SK-N-SH (cell line): ENCODE measurements at regions not wholly inside any gene's neighbourhood (a gene's known extent, or its start where the extent isn't known, plus 50 kb on each side); places are given as distances from the start of the nearest gene placed in this dataset.

Experiments used
- EZH2phosphoT487 ChIP-seq: fragments of 200-600 bp; sonication (generic); IDR thresholded peaks from 2 replicates; pipeline ENCODE4 v1.6.1; 2017; ENCODE audit warnings: low read depth, mixed run types, mild to moderate bottlenecking, antibody characterized with exemption, moderate library complexity, borderline replicate concordance
- POLR2AphosphoS5 ChIP-seq: IDR thresholded peaks from 2 replicates; pipeline ENCODE4 v1.6.1; 2012; ENCODE audit warnings: low read depth, low read length
- RCOR1 ChIP-seq: fragments of 150-350 bp; IDR thresholded peaks from 2 replicates; pipeline ENCODE4 v1.6.1; 2017; ENCODE audit warnings: antibody characterized with exemption, low read length
- TAF1 ChIP-seq: IDR thresholded peaks from 2 replicates; pipeline ENCODE4 v1.6.1; 2012; ENCODE audit warnings: low read depth, mild to moderate bottlenecking, low read length, moderate library complexity, borderline replicate concordance
- TCF12 ChIP-seq: IDR thresholded peaks from 2 replicates; pipeline ENCODE4 v1.4.0; 2012
- TF ChIP-seq, protein P1 (sequence below): fragments of 200-600 bp; sonication (generic); IDR thresholded peaks from 2 replicates; pipeline ENCODE4 v1.6.1; 2017; ENCODE audit warnings: antibody characterized with exemption, mild to moderate bottlenecking, moderate library complexity

- TF ChIP-seq, protein P1, sequence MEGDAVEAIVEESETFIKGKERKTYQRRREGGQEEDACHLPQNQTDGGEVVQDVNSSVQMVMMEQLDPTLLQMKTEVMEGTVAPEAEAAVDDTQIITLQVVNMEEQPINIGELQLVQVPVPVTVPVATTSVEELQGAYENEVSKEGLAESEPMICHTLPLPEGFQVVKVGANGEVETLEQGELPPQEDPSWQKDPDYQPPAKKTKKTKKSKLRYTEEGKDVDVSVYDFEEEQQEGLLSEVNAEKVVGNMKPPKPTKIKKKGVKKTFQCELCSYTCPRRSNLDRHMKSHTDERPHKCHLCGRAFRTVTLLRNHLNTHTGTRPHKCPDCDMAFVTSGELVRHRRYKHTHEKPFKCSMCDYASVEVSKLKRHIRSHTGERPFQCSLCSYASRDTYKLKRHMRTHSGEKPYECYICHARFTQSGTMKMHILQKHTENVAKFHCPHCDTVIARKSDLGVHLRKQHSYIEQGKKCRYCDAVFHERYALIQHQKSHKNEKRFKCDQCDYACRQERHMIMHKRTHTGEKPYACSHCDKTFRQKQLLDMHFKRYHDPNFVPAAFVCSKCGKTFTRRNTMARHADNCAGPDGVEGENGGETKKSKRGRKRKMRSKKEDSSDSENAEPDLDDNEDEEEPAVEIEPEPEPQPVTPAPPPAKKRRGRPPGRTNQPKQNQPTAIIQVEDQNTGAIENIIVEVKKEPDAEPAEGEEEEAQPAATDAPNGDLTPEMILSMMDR, result no peak
- no peak for TF ChIP-seq RCOR1
- TF ChIP-seq TAF1, result no peak
- TF ChIP-seq TCF12, result no peak
- no peak for TF ChIP-seq EZH2phosphoT487
- no peak for TF ChIP-seq POLR2AphosphoS5
Observed at GRCh38 chr5:113742176-113742575, 228.7 kb downstream of the YTHDC2 start.
